WTC11 (cell line): ENCODE measurements at regions not wholly inside any gene's neighbourhood (a gene's known extent, or its start where the extent isn't known, plus 50 kb on each side); places are given as distances from the start of the nearest gene placed in this dataset.

Experiments used
- ATAC-seq: fragments of 200-7000 bp; cut with Tn5 transposase; 2 replicates; pipeline ENCODE4 v1.10.0; 2021; ENCODE audit warnings: mild to moderate bottlenecking, moderate library complexity
- CTCF ChIA-PET: fragments of 300-600 bp; sonication (Branson Sonifier 250); formaldehyde crosslinking; loops from one replicate; lab custom pipeline; 2021; ENCODE audit warnings: antibody characterized with exemption; lab: Charles Lee
- POLR2A ChIA-PET: fragments of 350-600 bp; sonication (Branson Sonifier 250); formaldehyde crosslinking; loops from one replicate; lab custom pipeline; 2021; ENCODE audit warnings: antibody characterized with exemption; lab: Charles Lee
- DNase-seq: peaks from one replicate; pipeline ENCODE4 v3.0.0; 2021; ENCODE audit warnings: low spot score
- H3K27ac Mint-ChIP-seq: 2 replicates; pipeline ENCODE4 v1.8.0; 2021; ENCODE audit warnings: mixed read lengths
- H3K27me3 Mint-ChIP-seq: 2 replicates; pipeline ENCODE4 v1.8.0; 2021; ENCODE audit warnings: low read depth, mild to moderate bottlenecking, moderate library complexity, mixed read lengths
- H3K36me3 Mint-ChIP-seq: 2 replicates; pipeline ENCODE4 v1.8.0; 2021; ENCODE audit warnings: mixed read lengths
- H3K4me1 Mint-ChIP-seq: 2 replicates; pipeline ENCODE4 v1.8.0; 2022; ENCODE audit warnings: mixed read lengths
- H3K4me3 Mint-ChIP-seq: 2 replicates; pipeline ENCODE4 v1.8.0; 2021; ENCODE audit warnings: mild to moderate bottlenecking, moderate library complexity, mixed read lengths
- H3K9me3 Mint-ChIP-seq: 2 replicates; pipeline ENCODE4 v1.8.0; 2021; ENCODE audit warnings: mixed read lengths
- CBFB ChIP-seq: sonication (generic); formaldehyde crosslinking; IDR thresholded peaks from 2 replicates; pipeline ENCODE4 v1.8.1; 2022; ENCODE audit warnings: mild to moderate bottlenecking, low read depth, missing genetic modification reagents
- CREM ChIP-seq: sonication (generic); formaldehyde crosslinking; IDR thresholded peaks from 2 replicates; pipeline ENCODE4 v1.8.1; 2022; ENCODE audit warnings: mild to moderate bottlenecking, missing genetic modification reagents, moderate library complexity
- EMX1 ChIP-seq: fragments of 250-450 bp; sonication (Bioruptor Pico); IDR thresholded peaks from 2 replicates; pipeline ENCODE4 v1.8.0; 2021; ENCODE audit warnings: mild to moderate bottlenecking
- FOXK1 ChIP-seq: sonication (generic); formaldehyde crosslinking; IDR thresholded peaks from 2 replicates; pipeline ENCODE4 v1.8.0; 2022; ENCODE audit warnings: mild to moderate bottlenecking, moderate library complexity, missing genetic modification reagents
- GRHL2 ChIP-seq: fragments of 250-450 bp; sonication (Bioruptor Pico); IDR thresholded peaks from 2 replicates; pipeline ENCODE4 v1.8.0; 2022; ENCODE audit warnings: mild to moderate bottlenecking, moderate library complexity; ENCODE audit not compliant: insufficient replicate concordance, severe bottlenecking
- JUN ChIP-seq: sonication (generic); formaldehyde crosslinking; IDR thresholded peaks from 2 replicates; pipeline ENCODE4 v1.8.0; 2023; ENCODE audit warnings: mild to moderate bottlenecking, missing genetic modification reagents
- KAT7 ChIP-seq: sonication (generic); formaldehyde crosslinking; IDR thresholded peaks from 2 replicates; pipeline ENCODE4 v1.8.1; 2023; ENCODE audit warnings: missing genetic modification reagents, mild to moderate bottlenecking, borderline replicate concordance
- NFATC4 ChIP-seq: fragments of 250-450 bp; sonication (Bioruptor Pico); IDR thresholded peaks from 2 replicates; pipeline ENCODE4 v1.9.0; 2021; ENCODE audit warnings: mild to moderate bottlenecking
- RELA ChIP-seq: sonication (generic); formaldehyde crosslinking; IDR thresholded peaks from 2 replicates; pipeline ENCODE4 v1.8.1; 2022; ENCODE audit warnings: missing genetic modification reagents, mild to moderate bottlenecking, borderline replicate concordance
- SMAD4 ChIP-seq: sonication (generic); formaldehyde crosslinking; IDR thresholded peaks from 2 replicates; pipeline ENCODE4 v1.8.0; 2022; ENCODE audit warnings: mild to moderate bottlenecking, missing genetic modification reagents
- TEAD1 ChIP-seq: sonication (generic); formaldehyde crosslinking; IDR thresholded peaks from 2 replicates; pipeline ENCODE4 v1.8.0; 2022; ENCODE audit warnings: mild to moderate bottlenecking, missing genetic modification reagents
- ZNF671 ChIP-seq: fragments of 250-450 bp; sonication (Bioruptor Pico); IDR thresholded peaks from 2 replicates; pipeline ENCODE4 v1.8.0; 2021; ENCODE audit warnings: mild to moderate bottlenecking
- TF ChIP-seq, protein P1 (sequence below): sonication (generic); formaldehyde crosslinking; IDR thresholded peaks from 2 replicates; pipeline ENCODE4 v1.8.1; 2022; ENCODE audit warnings: missing genetic modification reagents, borderline replicate concordance
- TF ChIP-seq, protein P2 (sequence below): sonication (generic); formaldehyde crosslinking; IDR thresholded peaks from 2 replicates; pipeline ENCODE4 v1.8.0; 2023; ENCODE audit warnings: mild to moderate bottlenecking, missing genetic modification reagents
- TF ChIP-seq, protein P3 (sequence below): sonication (generic); formaldehyde crosslinking; IDR thresholded peaks from 2 replicates; pipeline ENCODE4 v1.8.1; 2022; ENCODE audit warnings: low read depth, missing genetic modification reagents, borderline replicate concordance
- TF ChIP-seq, protein P4 (sequence below): sonication (generic); formaldehyde crosslinking; IDR thresholded peaks from 2 replicates; pipeline ENCODE4 v1.8.1; 2022; ENCODE audit warnings: mild to moderate bottlenecking, missing genetic modification reagents, moderate library complexity, borderline replicate concordance
- TF ChIP-seq, protein P5 (sequence below): sonication (generic); formaldehyde crosslinking; IDR thresholded peaks from 2 replicates; pipeline ENCODE4 v1.8.1; 2023; ENCODE audit warnings: mild to moderate bottlenecking, missing genetic modification reagents, borderline replicate concordance
- TF ChIP-seq, protein P6 (sequence below): fragments of 250-450 bp; sonication (Bioruptor Pico); IDR thresholded peaks from 2 replicates; pipeline ENCODE4 v1.9.0; 2021; ENCODE audit warnings: mild to moderate bottlenecking
- TF ChIP-seq, protein P7 (sequence below): sonication (generic); formaldehyde crosslinking; IDR thresholded peaks from 2 replicates; pipeline ENCODE4 v1.8.0; 2022; ENCODE audit warnings: mild to moderate bottlenecking, missing genetic modification reagents

DNA sequence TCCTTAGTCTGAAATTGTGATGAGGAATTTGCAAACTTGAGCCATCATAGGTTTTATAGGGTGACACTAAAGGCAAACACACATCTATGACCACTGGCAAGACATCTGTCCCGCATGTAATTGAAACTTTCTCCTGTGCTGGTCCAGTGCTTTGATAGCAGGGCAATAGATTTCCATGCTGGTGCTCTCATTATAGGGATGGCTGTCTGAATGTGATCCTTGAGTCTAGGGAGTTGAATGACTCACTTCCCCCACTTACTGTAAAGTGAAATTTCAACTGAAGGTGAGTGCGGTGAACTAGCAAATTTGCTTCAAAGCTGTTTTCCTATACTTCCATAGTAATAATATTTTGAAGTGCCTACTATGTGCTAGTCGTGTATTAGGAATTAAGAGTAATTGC, 1630.0 kb downstream of the STIM2 start (continued):
- TF ChIP-seq, protein P1, sequence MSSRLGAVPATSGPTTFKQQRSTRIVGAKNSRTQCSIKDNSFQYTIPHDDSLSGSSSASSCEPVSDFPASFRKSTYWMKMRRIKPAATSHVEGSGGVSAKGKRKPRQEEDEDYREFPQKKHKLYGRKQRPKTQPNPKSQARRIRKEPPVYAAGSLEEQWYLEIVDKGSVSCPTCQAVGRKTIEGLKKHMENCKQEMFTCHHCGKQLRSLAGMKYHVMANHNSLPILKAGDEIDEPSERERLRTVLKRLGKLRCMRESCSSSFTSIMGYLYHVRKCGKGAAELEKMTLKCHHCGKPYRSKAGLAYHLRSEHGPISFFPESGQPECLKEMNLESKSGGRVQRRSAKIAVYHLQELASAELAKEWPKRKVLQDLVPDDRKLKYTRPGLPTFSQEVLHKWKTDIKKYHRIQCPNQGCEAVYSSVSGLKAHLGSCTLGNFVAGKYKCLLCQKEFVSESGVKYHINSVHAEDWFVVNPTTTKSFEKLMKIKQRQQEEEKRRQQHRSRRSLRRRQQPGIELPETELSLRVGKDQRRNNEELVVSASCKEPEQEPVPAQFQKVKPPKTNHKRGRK (CRISPR knock-in tag) = no peak
- TF ChIP-seq NFATC4 (CRISPR knock-in tag) (no peak), CREM (CRISPR knock-in tag) (no peak), JUN (CRISPR knock-in tag) (no peak), TEAD1 (CRISPR knock-in tag) (no peak)
- TF ChIP-seq, protein P2, sequence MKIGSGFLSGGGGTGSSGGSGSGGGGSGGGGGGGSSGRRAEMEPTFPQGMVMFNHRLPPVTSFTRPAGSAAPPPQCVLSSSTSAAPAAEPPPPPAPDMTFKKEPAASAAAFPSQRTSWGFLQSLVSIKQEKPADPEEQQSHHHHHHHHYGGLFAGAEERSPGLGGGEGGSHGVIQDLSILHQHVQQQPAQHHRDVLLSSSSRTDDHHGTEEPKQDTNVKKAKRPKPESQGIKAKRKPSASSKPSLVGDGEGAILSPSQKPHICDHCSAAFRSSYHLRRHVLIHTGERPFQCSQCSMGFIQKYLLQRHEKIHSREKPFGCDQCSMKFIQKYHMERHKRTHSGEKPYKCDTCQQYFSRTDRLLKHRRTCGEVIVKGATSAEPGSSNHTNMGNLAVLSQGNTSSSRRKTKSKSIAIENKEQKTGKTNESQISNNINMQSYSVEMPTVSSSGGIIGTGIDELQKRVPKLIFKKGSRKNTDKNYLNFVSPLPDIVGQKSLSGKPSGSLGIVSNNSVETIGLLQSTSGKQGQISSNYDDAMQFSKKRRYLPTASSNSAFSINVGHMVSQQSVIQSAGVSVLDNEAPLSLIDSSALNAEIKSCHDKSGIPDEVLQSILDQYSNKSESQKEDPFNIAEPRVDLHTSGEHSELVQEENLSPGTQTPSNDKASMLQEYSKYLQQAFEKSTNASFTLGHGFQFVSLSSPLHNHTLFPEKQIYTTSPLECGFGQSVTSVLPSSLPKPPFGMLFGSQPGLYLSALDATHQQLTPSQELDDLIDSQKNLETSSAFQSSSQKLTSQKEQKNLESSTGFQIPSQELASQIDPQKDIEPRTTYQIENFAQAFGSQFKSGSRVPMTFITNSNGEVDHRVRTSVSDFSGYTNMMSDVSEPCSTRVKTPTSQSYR (CRISPR knock-in tag) = no peak

DNA sequence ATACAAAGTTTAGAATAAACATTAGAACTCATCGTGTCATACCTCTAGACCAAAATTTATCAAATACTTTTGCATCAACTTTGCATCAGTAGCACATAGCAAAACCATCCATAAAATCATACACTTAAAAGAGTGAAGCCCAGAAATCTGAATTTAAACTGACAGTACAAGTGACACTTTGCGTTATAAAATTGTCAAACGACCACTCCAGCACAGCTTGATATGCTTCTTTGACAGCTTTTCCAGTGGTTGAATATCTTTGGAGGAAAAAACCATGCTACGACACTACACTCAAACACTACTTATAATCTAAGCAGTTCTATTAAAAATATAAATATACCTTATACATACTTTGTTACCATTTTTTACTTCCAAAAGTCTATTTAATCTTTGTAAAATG, 1644.4 kb downstream of the STIM2 start:
- DNase-seq (no peak), ATAC-seq (no peak)
- TF ChIP-seq, protein P3, sequence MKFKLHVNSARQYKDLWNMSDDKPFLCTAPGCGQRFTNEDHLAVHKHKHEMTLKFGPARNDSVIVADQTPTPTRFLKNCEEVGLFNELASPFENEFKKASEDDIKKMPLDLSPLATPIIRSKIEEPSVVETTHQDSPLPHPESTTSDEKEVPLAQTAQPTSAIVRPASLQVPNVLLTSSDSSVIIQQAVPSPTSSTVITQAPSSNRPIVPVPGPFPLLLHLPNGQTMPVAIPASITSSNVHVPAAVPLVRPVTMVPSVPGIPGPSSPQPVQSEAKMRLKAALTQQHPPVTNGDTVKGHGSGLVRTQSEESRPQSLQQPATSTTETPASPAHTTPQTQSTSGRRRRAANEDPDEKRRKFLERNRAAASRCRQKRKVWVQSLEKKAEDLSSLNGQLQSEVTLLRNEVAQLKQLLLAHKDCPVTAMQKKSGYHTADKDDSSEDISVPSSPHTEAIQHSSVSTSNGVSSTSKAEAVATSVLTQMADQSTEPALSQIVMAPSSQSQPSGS (CRISPR knock-in tag) = no peak
- TF ChIP-seq KAT7 (CRISPR knock-in tag) (no peak), RELA (CRISPR knock-in tag) (no peak)
- POLR2A ChIA-PET = no interaction called here
- Mint-ChIP-seq H3K4me3 (no peak overlapping the region), H3K4me1 (no peaks in the 10 kb centered on the region), H3K27me3 (no peaks in the 10 kb centered on the region), H3K9me3 (peaks cover 18% of the 10 kb centered on the region), H3K27ac (no peak overlapping the region), H3K36me3 (no peaks in the 10 kb centered on the region)
- CTCF ChIA-PET = no interaction called here

DNA sequence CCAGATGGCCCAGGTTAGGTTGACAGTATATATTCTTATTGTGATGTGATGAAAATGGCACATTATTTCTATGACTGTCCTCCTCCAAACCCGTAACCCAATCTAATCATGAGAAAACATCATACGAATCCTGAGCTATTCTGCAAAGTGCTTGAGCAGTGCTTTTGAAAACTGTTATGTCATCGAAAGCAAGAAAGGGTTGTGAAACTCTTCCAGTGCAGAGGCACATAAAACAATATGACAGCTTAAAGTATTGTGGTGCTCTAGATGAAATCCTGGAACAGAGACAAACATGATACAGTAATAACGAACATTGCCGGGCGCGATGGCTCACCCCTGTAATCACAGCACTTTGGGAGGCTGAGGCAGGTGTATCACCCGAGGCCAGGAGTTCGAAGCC, 1648.0 kb downstream of the STIM2 start:
- Mint-ChIP-seq H3K27me3 (no peaks in the 10 kb centered on the region), H3K4me1 (no peaks in the 10 kb centered on the region), H3K36me3 (0 out of 2 replicates have a peak, but pooled peaks cover 2% of the 10 kb centered on the region), H3K9me3 (peaks cover 13% of the 10 kb centered on the region), H3K27ac (no peak overlapping the region), H3K4me3 (no peak overlapping the region)
- ATAC-seq (no peak), DNase-seq (no peak)
- POLR2A ChIA-PET = no interaction called here
- CTCF ChIA-PET = no interaction called here
- TF ChIP-seq EMX1 (no peak), FOXK1 (CRISPR knock-in tag) (no peak), TEAD1 (CRISPR knock-in tag) (no peak), GRHL2 (CRISPR knock-in tag) (no peak), SMAD4 (CRISPR knock-in tag) (no peak), ZNF671 (no peak), CBFB (CRISPR knock-in tag) (no peak), NFATC4 (CRISPR knock-in tag) (no peak)
- TF ChIP-seq, protein P4, sequence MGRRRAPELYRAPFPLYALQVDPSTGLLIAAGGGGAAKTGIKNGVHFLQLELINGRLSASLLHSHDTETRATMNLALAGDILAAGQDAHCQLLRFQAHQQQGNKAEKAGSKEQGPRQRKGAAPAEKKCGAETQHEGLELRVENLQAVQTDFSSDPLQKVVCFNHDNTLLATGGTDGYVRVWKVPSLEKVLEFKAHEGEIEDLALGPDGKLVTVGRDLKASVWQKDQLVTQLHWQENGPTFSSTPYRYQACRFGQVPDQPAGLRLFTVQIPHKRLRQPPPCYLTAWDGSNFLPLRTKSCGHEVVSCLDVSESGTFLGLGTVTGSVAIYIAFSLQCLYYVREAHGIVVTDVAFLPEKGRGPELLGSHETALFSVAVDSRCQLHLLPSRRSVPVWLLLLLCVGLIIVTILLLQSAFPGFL = no peak
- TF ChIP-seq, protein P5, sequence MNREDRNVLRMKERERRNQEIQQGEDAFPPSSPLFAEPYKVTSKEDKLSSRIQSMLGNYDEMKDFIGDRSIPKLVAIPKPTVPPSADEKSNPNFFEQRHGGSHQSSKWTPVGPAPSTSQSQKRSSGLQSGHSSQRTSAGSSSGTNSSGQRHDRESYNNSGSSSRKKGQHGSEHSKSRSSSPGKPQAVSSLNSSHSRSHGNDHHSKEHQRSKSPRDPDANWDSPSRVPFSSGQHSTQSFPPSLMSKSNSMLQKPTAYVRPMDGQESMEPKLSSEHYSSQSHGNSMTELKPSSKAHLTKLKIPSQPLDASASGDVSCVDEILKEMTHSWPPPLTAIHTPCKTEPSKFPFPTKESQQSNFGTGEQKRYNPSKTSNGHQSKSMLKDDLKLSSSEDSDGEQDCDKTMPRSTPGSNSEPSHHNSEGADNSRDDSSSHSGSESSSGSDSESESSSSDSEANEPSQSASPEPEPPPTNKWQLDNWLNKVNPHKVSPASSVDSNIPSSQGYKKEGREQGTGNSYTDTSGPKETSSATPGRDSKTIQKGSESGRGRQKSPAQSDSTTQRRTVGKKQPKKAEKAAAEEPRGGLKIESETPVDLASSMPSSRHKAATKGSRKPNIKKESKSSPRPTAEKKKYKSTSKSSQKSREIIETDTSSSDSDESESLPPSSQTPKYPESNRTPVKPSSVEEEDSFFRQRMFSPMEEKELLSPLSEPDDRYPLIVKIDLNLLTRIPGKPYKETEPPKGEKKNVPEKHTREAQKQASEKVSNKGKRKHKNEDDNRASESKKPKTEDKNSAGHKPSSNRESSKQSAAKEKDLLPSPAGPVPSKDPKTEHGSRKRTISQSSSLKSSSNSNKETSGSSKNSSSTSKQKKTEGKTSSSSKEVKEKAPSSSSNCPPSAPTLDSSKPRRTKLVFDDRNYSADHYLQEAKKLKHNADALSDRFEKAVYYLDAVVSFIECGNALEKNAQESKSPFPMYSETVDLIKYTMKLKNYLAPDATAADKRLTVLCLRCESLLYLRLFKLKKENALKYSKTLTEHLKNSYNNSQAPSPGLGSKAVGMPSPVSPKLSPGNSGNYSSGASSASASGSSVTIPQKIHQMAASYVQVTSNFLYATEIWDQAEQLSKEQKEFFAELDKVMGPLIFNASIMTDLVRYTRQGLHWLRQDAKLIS (CRISPR knock-in tag) = no peak
- TF ChIP-seq, protein P6, sequence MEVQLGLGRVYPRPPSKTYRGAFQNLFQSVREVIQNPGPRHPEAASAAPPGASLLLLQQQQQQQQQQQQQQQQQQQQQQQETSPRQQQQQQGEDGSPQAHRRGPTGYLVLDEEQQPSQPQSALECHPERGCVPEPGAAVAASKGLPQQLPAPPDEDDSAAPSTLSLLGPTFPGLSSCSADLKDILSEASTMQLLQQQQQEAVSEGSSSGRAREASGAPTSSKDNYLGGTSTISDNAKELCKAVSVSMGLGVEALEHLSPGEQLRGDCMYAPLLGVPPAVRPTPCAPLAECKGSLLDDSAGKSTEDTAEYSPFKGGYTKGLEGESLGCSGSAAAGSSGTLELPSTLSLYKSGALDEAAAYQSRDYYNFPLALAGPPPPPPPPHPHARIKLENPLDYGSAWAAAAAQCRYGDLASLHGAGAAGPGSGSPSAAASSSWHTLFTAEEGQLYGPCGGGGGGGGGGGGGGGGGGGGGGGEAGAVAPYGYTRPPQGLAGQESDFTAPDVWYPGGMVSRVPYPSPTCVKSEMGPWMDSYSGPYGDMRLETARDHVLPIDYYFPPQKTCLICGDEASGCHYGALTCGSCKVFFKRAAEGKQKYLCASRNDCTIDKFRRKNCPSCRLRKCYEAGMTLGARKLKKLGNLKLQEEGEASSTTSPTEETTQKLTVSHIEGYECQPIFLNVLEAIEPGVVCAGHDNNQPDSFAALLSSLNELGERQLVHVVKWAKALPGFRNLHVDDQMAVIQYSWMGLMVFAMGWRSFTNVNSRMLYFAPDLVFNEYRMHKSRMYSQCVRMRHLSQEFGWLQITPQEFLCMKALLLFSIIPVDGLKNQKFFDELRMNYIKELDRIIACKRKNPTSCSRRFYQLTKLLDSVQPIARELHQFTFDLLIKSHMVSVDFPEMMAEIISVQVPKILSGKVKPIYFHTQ = no peak
- TF ChIP-seq, protein P7, sequence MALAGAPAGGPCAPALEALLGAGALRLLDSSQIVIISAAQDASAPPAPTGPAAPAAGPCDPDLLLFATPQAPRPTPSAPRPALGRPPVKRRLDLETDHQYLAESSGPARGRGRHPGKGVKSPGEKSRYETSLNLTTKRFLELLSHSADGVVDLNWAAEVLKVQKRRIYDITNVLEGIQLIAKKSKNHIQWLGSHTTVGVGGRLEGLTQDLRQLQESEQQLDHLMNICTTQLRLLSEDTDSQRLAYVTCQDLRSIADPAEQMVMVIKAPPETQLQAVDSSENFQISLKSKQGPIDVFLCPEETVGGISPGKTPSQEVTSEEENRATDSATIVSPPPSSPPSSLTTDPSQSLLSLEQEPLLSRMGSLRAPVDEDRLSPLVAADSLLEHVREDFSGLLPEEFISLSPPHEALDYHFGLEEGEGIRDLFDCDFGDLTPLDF (CRISPR knock-in tag) = no peak
